Pancreas (tissue), 10 donors: ENCODE measurements at regions not wholly inside any gene's neighbourhood (a gene's known extent, or its start where the extent isn't known, plus 50 kb on each side); places are given as distances from the start of the nearest gene placed in this dataset.

ENCODE experiments used
- ATAC-seq, 4 donors: fragments of 200-7000 bp; cut with Tn5 transposase; one replicate each; pipeline versions ENCODE4 v1.8.0 to v1.9.1; 2020; ENCODE audit warnings: mild to moderate bottlenecking in 4 of 4, moderate library complexity in 4 of 4
- DNase-seq, 6 donors: peaks; one replicate each; pipeline ENCODE4 v3.0.0-alpha.2; 2020
- FAIRE-seq: peaks from 2 replicates; lab custom pipeline; 2012; peaks lifted over from hg19 to GRCh38; lab: Jason Lieb, UNC
- H3K27ac ChIP-seq, 4 donors: fragments of 200-600 bp; sonication (generic); 1 replicate in 3 of 4; 2 replicates in 1 of 4; pipeline versions ENCODE4 v1.5.0 to v1.8.0; 2020
- H3K27me3 ChIP-seq, 4 donors: fragments of 200-600 bp; one replicate each; pipeline ENCODE4 v1.8.0; 2021
- H3K36me3 ChIP-seq, 3 donors: fragments of 200-600 bp; sonication (generic) in 1 of 3; one replicate each; pipeline versions ENCODE4 v1.5.0 to v1.8.0; 2020 to 2021
- H3K4me1 ChIP-seq, 3 donors: fragments of 200-600 bp; one replicate each; pipeline ENCODE4 v1.8.0; 2021
- H3K4me3 ChIP-seq, 4 donors: fragments of 200-600 bp; sonication (generic) in 2 of 4; one replicate each; pipeline versions ENCODE4 v1.5.0 to v1.8.0; 2020 to 2021
- H3K9me3 ChIP-seq, 4 donors: fragments of 200-600 bp; one replicate each; pipeline ENCODE4 v1.8.0; 2021
- WGBS, 2 donors: extraction: QIAGEN DNeasy Blood & Tissue Kit; methylation state at CpG; one replicate each; pipeline ENCODE4 v1.1.7; 2013; 5-methylcytosine and 5-hydroxymethylcytosine counted together
- intact Hi-C, 3 donors: fragments of 100-400 bp; cut with DNase I; formaldehyde crosslinking; loops; one replicate each; pipeline versions ENCODE4 v1.11.1 to v1.14.2; 2022
- TF ChIP-seq, protein P1 (sequence below), 4 donors: fragments of 200-600 bp; sonication (generic) in 3 of 4; IDR thresholded peaks; one replicate each; pipeline versions ENCODE4 v1.5.0 to v1.8.0; 2021; ENCODE audit warnings: antibody characterized with exemption in 4 of 4
- donor health status: healthy with polysubstance abuse.
- donor health status: DM: no; HTN: no; CAD: no; lungs with moderate emphysema.
- donor health status: DM: no; HTN: no; CAD: no.
- donor health status: control.
- donor health status: control.
- donor health status: Bipolar disorder and iron deficiency.
- donor health status: DM: yes; HTN: yes; CAD: no.
- donor health status: DM: no; HTN: no; CAD: no.
- donor health status: DM: no; HTN: no; CAD: no.
- donor health status: DM: yes; HTN: yes; CAD: no.

DNA sequence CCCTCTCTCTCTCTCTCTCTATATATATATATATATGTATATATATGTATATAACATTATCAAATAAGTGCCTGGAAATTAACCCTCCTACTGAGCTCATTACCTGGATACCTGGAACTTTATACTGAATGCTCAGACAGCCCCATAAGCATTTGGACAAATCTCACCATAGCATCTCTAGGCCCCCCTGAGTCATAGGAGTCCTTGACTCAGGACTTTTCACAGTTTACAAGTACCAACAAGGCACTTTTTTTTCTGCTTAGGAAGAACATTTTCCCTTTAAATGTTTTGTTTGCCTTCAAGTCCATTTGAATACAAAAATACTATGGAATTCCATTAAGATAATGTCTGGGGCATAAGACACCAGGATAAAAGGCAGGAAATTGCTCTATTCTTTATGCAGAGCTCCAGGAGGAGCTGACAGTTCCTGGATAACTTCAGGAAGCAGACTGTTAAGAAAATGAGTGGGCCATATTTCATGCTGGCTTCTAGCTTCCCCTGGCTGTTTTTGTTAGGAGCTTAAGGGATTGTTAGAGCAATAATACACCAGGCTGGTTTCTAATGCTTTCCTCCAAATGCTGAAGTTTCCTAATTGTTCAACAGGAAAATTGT is 171.7 kb upstream of the ASIC2 start:
- ATAC-seq, result no peak
- H3K4me3 ChIP-seq, result no peak overlapping the region

DNA sequence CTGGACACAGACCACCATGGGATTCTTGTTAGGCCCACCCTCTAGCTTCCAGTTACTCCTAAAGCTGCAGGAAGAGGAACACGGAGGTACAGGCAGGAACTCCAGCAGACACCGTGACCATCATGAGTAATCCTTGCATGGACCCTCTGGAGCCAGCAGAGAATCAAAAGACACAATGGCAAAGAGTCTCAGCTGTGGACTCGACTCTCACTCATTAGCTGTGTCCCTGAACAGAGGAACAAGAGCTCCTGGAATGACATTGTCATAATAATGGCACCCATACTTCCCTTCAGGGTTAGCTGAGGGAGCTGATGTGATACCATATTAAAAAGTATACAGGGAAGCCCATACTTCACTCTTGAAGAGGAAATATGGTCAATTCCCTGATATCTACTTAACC is 176.3 kb upstream of the ASIC2 start:
- Histone ChIP-seq H3K27ac (no peak overlapping the region), H3K4me3 (no peak overlapping the region), H3K36me3 (no peaks in the 10 kb centered on the region), H3K4me1 (no peaks in the 10 kb centered on the region), H3K9me3 (no peaks in the 10 kb centered on the region), H3K27me3 (no peaks in the 10 kb centered on the region)
- FAIRE-seq, result no peak
- no peak for ATAC-seq
- WGBS, 2 donors, result 65 to 66% methylated on average over 3 of the region's 3 CpGs
- intact Hi-C loops, result no loop called here
- DNase-seq, result no peak
- TF ChIP-seq, protein P1, sequence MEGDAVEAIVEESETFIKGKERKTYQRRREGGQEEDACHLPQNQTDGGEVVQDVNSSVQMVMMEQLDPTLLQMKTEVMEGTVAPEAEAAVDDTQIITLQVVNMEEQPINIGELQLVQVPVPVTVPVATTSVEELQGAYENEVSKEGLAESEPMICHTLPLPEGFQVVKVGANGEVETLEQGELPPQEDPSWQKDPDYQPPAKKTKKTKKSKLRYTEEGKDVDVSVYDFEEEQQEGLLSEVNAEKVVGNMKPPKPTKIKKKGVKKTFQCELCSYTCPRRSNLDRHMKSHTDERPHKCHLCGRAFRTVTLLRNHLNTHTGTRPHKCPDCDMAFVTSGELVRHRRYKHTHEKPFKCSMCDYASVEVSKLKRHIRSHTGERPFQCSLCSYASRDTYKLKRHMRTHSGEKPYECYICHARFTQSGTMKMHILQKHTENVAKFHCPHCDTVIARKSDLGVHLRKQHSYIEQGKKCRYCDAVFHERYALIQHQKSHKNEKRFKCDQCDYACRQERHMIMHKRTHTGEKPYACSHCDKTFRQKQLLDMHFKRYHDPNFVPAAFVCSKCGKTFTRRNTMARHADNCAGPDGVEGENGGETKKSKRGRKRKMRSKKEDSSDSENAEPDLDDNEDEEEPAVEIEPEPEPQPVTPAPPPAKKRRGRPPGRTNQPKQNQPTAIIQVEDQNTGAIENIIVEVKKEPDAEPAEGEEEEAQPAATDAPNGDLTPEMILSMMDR (IDR thresholded peaks at IDR 0.05), result no peak

More for the DNA sequence above, 171.7 kb upstream of the ASIC2 start:
- no peaks in the 10 kb centered on the region for H3K36me3 ChIP-seq
- H3K27me3 ChIP-seq, result no peaks in the 10 kb centered on the region
- intact Hi-C loops, result no loop called here
- H3K4me1 ChIP-seq, result no peaks in the 10 kb centered on the region
- H3K9me3 ChIP-seq, result no peaks in the 10 kb centered on the region
- TF ChIP-seq, protein P1 (IDR thresholded peaks at IDR 0.05), result no peak
- H3K27ac ChIP-seq, result no peak overlapping the region
- no peak for FAIRE-seq
- DNase-seq, result no peak

DNA sequence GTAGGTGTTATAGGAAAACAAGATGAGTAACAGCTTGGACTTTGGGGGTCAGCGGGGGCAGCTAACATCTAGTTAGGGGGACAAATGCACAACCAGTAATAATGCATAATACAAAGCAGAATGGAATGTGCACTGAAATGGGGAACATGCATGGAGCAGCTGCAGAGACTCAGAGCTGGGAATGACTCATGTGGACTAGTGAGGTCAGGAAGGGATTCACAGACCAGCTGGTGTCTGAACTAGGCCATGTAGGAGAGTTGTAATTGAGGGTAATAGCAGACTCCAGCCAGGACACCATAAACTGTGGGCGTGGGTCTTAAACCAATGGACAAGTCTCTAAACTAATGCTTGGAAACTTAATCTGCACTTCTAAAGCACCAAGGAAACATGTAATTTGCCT is 176.8 kb upstream of the ASIC2 start:
- ATAC-seq, result peak in 2 of 4 donors; percentile 51 to 73
- H3K4me1 ChIP-seq, result no peaks in the 10 kb centered on the region
- 63 to 66% methylated on average over 2 of the region's 2 CpGs for WGBS, 2 donors
- DNase-seq, result no peak
- H3K27ac ChIP-seq, result no peak overlapping the region
- no peak for FAIRE-seq
- no peak overlapping the region for H3K4me3 ChIP-seq
- TF ChIP-seq, protein P1 (IDR thresholded peaks at IDR 0.05), result no peak
- H3K36me3 ChIP-seq, result no peaks in the 10 kb centered on the region
- no peaks in the 10 kb centered on the region for H3K27me3 ChIP-seq
- intact Hi-C loops, result no loop called here
- no peaks in the 10 kb centered on the region for H3K9me3 ChIP-seq

DNA sequence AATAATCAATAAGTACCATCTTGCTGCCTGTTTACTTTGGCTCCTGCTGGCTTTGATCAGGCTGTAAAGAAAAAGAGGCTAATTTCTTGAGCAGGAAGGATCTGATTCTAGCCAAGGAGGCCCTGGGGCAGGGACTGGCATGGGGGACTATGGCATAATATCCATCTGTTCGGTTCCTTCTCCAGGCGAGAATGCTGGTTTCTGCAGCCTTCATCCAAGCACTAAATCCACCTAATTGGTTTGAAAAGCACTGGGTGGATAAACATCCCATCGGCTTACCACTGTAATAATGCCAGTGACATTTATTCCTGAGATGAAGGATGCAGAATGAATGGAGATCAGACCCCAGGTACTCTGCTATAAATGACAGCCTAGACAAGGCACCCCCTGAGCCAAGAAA is 180.0 kb upstream of the ASIC2 start:
- Histone ChIP-seq H3K27me3 (no peaks in the 10 kb centered on the region), H3K27ac (no peak overlapping the region), H3K4me3 (no peak overlapping the region), H3K9me3 (no peaks in the 10 kb centered on the region), H3K4me1 (no peaks in the 10 kb centered on the region), H3K36me3 (no peaks in the 10 kb centered on the region)
- ATAC-seq, result no peak
- WGBS, 2 donors, result 48 to 54% methylated on average over 3 of the region's 3 CpGs
- TF ChIP-seq, protein P1 (IDR thresholded peaks at IDR 0.05), result no peak
- intact Hi-C loops, result no loop called here
- FAIRE-seq, result no peak
- no peak for DNase-seq

DNA sequence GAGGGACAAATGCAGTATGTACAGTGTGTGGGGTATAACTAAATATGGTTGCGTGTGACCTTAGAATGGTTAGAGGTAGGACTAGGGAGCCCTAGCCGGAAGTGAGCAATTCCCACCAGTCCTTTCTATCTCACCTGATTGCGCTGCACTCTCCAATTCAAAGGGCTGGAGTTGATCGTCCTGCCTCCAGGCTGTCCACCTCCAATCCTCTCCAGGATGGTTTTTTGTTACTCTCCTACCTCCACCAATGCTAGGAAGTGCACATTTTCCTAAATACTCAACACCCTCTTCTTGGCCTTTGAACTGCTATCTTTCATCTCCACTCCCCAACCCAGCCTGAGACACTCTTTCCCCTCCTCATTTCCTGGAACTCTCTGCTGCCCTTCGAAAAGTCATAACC is 181.7 kb upstream of the ASIC2 start:
- no peak for ATAC-seq
- Histone ChIP-seq H3K4me1 (no peaks in the 10 kb centered on the region), H3K4me3 (no peak overlapping the region), H3K27me3 (no peaks in the 10 kb centered on the region), H3K27ac (no peak overlapping the region), H3K9me3 (no peaks in the 10 kb centered on the region), H3K36me3 (no peaks in the 10 kb centered on the region)
- DNase-seq, result no peak
- intact Hi-C loops, result no loop called here
- WGBS, 2 donors, result 62 to 63% methylated on average over 5 of the region's 5 CpGs
- FAIRE-seq, result no peak
- TF ChIP-seq, protein P1 (IDR thresholded peaks at IDR 0.05), result no peak
